SK-N-SH treated with all-trans-retinoic acid at 6 μM for 48 hours (cell line): ENCODE measurements at regions not wholly inside any gene's neighbourhood (a gene's known extent, or its start where the extent isn't known, plus 50 kb on each side); places are given as distances from the start of the nearest gene placed in this dataset.
"Not testable (repeated sequence)": the region's sequence is repeated elsewhere in the genome, so short reads cannot be mapped to it uniquely, and the experiment has no call there.

Experiments
- ATAC-seq: fragments of 200-7000 bp; cut with Tn5 transposase; 3 replicates; pipeline ENCODE4 v1.9.1; 2020; ENCODE audit warnings: mild to moderate bottlenecking, moderate library complexity
- BACH2 ChIP-seq: fragments of 250-450 bp; sonication (Bioruptor Pico); IDR thresholded peaks from 2 replicates; pipeline ENCODE4 v1.9.0; 2021; ENCODE audit warnings: mild to moderate bottlenecking, borderline replicate concordance
- CSDC2 ChIP-seq: fragments of 250-450 bp; sonication (Bioruptor Pico); IDR thresholded peaks from 2 replicates; pipeline ENCODE4 v1.5.0; 2020; ENCODE audit warnings: mild to moderate bottlenecking, moderate library complexity
- ESRRG ChIP-seq: fragments of 250-450 bp; sonication (Bioruptor Pico); IDR thresholded peaks from 2 replicates; pipeline ENCODE4 v1.6.1; 2021; ENCODE audit warnings: mild to moderate bottlenecking
- GLIS3 ChIP-seq: fragments of 250-450 bp; sonication (Bioruptor Pico); IDR thresholded peaks from 2 replicates; pipeline ENCODE4 v1.5.0; 2020; ENCODE audit warnings: mild to moderate bottlenecking, moderate library complexity
- ISL1 ChIP-seq: fragments of 250-450 bp; sonication (Bioruptor Pico); IDR thresholded peaks from 2 replicates; pipeline ENCODE4 v2.1.2; 2022; ENCODE audit warnings: mild to moderate bottlenecking, moderate library complexity
- PPARA ChIP-seq: fragments of 250-450 bp; sonication (Bioruptor Pico); IDR thresholded peaks from 2 replicates; pipeline ENCODE4 v1.5.0; 2020; ENCODE audit warnings: mild to moderate bottlenecking, borderline replicate concordance
- RARB ChIP-seq: fragments of 250-450 bp; sonication (Bioruptor Pico); IDR thresholded peaks from 2 replicates; pipeline ENCODE4 v1.8.0; 2021; ENCODE audit warnings: mild to moderate bottlenecking, moderate library complexity
- SNAI2 ChIP-seq: fragments of 250-450 bp; sonication (Bioruptor Pico); IDR thresholded peaks from 2 replicates; pipeline ENCODE4 v1.5.0; 2020; ENCODE audit warnings: mild to moderate bottlenecking, moderate library complexity
- TOX ChIP-seq: fragments of 250-450 bp; sonication (Bioruptor Pico); IDR thresholded peaks from 2 replicates; pipeline ENCODE4 v1.8.0; 2021; ENCODE audit warnings: mild to moderate bottlenecking, moderate library complexity, borderline replicate concordance
- ZC3H10 ChIP-seq: fragments of 250-450 bp; sonication (Bioruptor Pico); IDR thresholded peaks from 2 replicates; pipeline ENCODE4 v1.5.1; 2021; ENCODE audit warnings: mild to moderate bottlenecking, moderate library complexity
- ZFP3 ChIP-seq: fragments of 250-450 bp; sonication (Bioruptor Pico); IDR thresholded peaks from 2 replicates; pipeline ENCODE4 v1.5.0; 2020; ENCODE audit warnings: mild to moderate bottlenecking, moderate library complexity
- ZNF565 ChIP-seq: fragments of 450-650 bp; formaldehyde crosslinking; conservative IDR thresholded peaks from 2 replicates; pipeline ENCODE4 v1.5.0; 2020; ENCODE audit warnings: low read depth, mild to moderate bottlenecking, moderate library complexity
- ZNF70 ChIP-seq: fragments of 450-650 bp; formaldehyde crosslinking; IDR thresholded peaks from 2 replicates; pipeline ENCODE4 v1.5.0; 2020; ENCODE audit warnings: mild to moderate bottlenecking, moderate library complexity
- ZNF8 ChIP-seq: fragments of 450-650 bp; formaldehyde crosslinking; IDR thresholded peaks from 2 replicates; pipeline ENCODE4 v1.5.0; 2020; ENCODE audit warnings: mild to moderate bottlenecking, moderate library complexity
- TF ChIP-seq, protein P1 (sequence below): fragments of 250-450 bp; sonication (Bioruptor Pico); IDR thresholded peaks from 2 replicates; pipeline ENCODE4 v1.5.0; 2020; ENCODE audit warnings: mild to moderate bottlenecking, moderate library complexity
- TF ChIP-seq, protein P2 (sequence below): fragments of 250-450 bp; sonication (Bioruptor Pico); IDR thresholded peaks from 2 replicates; pipeline ENCODE4 v1.8.0; 2020; ENCODE audit warnings: mild to moderate bottlenecking, moderate library complexity, borderline replicate concordance
- TF ChIP-seq, protein P3 (sequence below): fragments of 250-450 bp; sonication (Bioruptor Pico); IDR thresholded peaks from 2 replicates; pipeline ENCODE4 v1.8.0; 2021; ENCODE audit warnings: low read depth, mild to moderate bottlenecking, moderate library complexity, borderline replicate concordance
- TF ChIP-seq, protein P4 (sequence below): fragments of 250-450 bp; sonication (Bioruptor Pico); IDR thresholded peaks from 2 replicates; pipeline ENCODE4 v1.5.1; 2021; ENCODE audit warnings: mild to moderate bottlenecking, moderate library complexity
- TF ChIP-seq, protein P5 (sequence below): fragments of 250-450 bp; sonication (Bioruptor Pico); IDR thresholded peaks from 2 replicates; pipeline ENCODE4 v1.5.1; 2020; ENCODE audit warnings: low read depth, mild to moderate bottlenecking, moderate library complexity

DNA sequence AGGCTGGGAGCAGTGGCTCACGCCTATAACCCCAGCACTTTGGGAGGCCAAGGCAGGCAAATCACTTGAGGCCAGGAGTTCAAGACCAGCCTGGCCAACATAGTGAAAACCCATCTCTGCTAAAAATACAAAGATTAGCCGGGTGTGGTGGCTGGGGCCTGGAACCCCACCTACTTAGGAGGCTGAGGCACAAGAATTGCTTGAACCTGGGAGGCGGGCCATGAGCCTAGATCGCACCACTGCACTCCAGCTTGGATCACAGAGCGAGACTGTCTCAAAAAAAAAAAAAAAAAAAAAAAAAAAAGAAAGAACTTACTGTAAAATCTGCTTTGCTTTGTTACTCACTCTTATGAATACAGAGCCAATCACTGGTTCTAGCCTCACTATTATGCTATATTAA lies 166.4 kb upstream of the TMCC3 start:
- not testable (repeated sequence) for ATAC-seq

DNA sequence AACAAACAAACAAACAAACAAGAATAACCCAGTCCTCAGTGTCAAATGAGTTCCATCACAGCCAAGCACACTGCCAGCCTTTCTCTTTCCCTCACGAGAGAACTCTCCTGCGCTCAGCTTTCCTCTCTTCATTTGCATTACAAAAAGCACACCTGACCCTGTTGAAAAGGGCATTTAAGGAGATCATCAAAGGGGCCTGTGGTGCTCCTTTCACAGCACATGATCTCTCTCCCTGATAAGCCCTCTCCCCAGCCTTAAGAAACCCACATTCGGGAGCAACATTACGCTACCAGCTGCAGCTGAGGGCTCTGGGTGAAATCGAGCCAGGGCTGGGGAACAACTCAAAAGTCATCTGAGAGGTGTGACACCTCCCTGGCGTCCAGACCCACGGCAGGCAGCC lies 165.6 kb upstream of the TMCC3 start:
- ATAC-seq: no peak
- TF ChIP-seq, protein P1, sequence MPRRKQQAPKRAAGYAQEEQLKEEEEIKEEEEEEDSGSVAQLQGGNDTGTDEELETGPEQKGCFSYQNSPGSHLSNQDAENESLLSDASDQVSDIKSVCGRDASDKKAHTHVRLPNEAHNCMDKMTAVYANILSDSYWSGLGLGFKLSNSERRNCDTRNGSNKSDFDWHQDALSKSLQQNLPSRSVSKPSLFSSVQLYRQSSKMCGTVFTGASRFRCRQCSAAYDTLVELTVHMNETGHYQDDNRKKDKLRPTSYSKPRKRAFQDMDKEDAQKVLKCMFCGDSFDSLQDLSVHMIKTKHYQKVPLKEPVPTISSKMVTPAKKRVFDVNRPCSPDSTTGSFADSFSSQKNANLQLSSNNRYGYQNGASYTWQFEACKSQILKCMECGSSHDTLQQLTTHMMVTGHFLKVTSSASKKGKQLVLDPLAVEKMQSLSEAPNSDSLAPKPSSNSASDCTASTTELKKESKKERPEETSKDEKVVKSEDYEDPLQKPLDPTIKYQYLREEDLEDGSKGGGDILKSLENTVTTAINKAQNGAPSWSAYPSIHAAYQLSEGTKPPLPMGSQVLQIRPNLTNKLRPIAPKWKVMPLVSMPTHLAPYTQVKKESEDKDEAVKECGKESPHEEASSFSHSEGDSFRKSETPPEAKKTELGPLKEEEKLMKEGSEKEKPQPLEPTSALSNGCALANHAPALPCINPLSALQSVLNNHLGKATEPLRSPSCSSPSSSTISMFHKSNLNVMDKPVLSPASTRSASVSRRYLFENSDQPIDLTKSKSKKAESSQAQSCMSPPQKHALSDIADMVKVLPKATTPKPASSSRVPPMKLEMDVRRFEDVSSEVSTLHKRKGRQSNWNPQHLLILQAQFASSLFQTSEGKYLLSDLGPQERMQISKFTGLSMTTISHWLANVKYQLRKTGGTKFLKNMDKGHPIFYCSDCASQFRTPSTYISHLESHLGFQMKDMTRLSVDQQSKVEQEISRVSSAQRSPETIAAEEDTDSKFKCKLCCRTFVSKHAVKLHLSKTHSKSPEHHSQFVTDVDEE (CRISPR knock-in tag): no peak
- no peak for TF ChIP-seq SNAI2 (CRISPR knock-in tag)
- TF ChIP-seq, protein P2, sequence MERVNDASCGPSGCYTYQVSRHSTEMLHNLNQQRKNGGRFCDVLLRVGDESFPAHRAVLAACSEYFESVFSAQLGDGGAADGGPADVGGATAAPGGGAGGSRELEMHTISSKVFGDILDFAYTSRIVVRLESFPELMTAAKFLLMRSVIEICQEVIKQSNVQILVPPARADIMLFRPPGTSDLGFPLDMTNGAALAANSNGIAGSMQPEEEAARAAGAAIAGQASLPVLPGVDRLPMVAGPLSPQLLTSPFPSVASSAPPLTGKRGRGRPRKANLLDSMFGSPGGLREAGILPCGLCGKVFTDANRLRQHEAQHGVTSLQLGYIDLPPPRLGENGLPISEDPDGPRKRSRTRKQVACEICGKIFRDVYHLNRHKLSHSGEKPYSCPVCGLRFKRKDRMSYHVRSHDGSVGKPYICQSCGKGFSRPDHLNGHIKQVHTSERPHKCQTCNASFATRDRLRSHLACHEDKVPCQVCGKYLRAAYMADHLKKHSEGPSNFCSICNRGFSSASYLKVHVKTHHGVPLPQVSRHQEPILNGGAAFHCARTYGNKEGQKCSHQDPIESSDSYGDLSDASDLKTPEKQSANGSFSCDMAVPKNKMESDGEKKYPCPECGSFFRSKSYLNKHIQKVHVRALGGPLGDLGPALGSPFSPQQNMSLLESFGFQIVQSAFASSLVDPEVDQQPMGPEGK (CRISPR knock-in tag): no peak
- TF ChIP-seq PPARA (CRISPR knock-in tag): no peak
- no peak for TF ChIP-seq BACH2
- TF ChIP-seq ZFP3 (CRISPR knock-in tag): no peak
- no peak for TF ChIP-seq RARB
- no peak for TF ChIP-seq TOX
- TF ChIP-seq, protein P3, sequence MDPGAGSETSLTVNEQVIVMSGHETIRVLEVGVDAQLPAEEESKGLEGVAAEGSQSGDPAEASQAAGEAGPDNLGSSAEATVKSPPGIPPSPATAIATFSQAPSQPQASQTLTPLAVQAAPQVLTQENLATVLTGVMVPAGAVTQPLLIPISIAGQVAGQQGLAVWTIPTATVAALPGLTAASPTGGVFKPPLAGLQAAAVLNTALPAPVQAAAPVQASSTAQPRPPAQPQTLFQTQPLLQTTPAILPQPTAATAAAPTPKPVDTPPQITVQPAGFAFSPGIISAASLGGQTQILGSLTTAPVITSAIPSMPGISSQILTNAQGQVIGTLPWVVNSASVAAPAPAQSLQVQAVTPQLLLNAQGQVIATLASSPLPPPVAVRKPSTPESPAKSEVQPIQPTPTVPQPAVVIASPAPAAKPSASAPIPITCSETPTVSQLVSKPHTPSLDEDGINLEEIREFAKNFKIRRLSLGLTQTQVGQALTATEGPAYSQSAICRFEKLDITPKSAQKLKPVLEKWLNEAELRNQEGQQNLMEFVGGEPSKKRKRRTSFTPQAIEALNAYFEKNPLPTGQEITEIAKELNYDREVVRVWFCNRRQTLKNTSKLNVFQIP (CRISPR knock-in tag): no peak
- no peak for TF ChIP-seq ESRRG

DNA sequence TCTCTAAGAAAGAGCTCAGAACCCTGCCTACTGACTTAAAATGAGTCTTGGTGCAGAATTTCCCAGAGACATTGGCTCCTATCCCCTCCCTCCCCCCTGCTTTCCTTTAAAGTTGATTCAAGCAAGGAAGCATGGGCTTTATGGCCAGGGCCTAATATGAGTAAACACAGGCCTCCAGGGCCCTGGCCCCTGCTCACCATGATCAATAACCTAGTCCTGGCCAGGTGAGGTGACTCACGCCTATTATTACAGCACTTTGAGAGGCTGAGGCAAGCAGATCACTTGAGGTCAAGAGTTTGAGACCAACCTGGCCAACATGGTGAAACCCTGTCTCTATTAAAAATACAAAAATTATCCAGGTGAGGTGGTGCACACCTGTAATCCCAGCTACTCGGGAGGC lies 165.1 kb upstream of the TMCC3 start:
- no peak for TF ChIP-seq ISL1
- no peak for TF ChIP-seq RARB
- no peak for TF ChIP-seq ZC3H10 (CRISPR knock-in tag)
- no peak for TF ChIP-seq ZNF8 (CRISPR knock-in tag)
- no peak for TF ChIP-seq GLIS3
- TF ChIP-seq ESRRG: no peak
- no peak for TF ChIP-seq ZNF565
- TF ChIP-seq, protein P4, sequence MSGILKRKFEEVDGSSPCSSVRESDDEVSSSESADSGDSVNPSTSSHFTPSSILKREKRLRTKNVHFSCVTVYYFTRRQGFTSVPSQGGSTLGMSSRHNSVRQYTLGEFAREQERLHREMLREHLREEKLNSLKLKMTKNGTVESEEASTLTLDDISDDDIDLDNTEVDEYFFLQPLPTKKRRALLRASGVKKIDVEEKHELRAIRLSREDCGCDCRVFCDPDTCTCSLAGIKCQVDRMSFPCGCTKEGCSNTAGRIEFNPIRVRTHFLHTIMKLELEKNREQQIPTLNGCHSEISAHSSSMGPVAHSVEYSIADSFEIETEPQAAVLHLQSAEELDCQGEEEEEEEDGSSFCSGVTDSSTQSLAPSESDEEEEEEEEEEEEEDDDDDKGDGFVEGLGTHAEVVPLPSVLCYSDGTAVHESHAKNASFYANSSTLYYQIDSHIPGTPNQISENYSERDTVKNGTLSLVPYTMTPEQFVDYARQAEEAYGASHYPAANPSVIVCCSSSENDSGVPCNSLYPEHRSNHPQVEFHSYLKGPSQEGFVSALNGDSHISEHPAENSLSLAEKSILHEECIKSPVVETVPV (CRISPR knock-in tag): no peak
- TF ChIP-seq ZNF70 (CRISPR knock-in tag): no peak
- TF ChIP-seq, protein P2 (CRISPR knock-in tag): no peak
- TF ChIP-seq CSDC2: no peak
- no peak for ATAC-seq

DNA sequence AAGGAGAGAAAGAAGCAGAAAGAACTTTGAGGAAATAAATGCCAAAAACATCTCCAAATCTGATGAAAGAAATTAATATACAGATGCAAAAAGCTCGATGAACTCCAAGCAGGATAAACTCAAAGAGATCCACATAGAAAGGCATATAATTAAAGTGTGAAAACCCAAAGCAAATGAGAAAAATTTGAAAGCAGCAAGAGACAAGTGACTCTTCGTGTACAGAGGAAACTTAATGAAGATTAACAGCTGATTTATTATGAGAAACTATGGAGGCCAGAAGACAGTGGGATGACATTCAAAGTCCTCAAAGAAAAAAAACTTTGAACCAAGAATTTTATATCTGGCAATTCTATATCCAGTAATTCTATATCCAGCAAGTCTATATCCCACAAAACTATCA lies 163.0 kb upstream of the TMCC3 start:
- TF ChIP-seq, protein P1 (CRISPR knock-in tag): no peak
- TF ChIP-seq, protein P3 (CRISPR knock-in tag): no peak
- TF ChIP-seq BACH2 (no peak), ZC3H10 (CRISPR knock-in tag) (no peak)
- TF ChIP-seq, protein P5, sequence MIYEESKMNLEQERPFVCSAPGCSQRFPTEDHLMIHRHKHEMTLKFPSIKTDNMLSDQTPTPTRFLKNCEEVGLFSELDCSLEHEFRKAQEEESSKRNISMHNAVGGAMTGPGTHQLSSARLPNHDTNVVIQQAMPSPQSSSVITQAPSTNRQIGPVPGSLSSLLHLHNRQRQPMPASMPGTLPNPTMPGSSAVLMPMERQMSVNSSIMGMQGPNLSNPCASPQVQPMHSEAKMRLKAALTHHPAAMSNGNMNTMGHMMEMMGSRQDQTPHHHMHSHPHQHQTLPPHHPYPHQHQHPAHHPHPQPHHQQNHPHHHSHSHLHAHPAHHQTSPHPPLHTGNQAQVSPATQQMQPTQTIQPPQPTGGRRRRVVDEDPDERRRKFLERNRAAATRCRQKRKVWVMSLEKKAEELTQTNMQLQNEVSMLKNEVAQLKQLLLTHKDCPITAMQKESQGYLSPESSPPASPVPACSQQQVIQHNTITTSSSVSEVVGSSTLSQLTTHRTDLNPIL (CRISPR knock-in tag): no peak
- ATAC-seq: no peak
